ENCODE measurements at regions not wholly inside any gene's neighbourhood (a gene's known extent, or its start where the extent isn't known, plus 50 kb on each side); places are given as distances from the start of the nearest gene placed in this dataset.
"Not testable (repeated sequence)": the region's sequence is repeated elsewhere in the genome, so short reads cannot be mapped to it uniquely, and the experiment has no call there.

GRCh38 chr5:82635561-82636288 is 357.6 kb upstream of the RPS23 start:
- Histone ChIP-seq H3K4me3 (ENCODE audit: insufficient read depth, low read depth, low read length) (no peak overlapping the region), H3K36me3 (replicated peaks; ENCODE audit: control insufficient read depth, insufficient read depth, low read length) (no peaks in the 10 kb centered on the region), H3K27me3 (ENCODE audit: control insufficient read depth, insufficient read depth, low read length) (no peaks in the 10 kb centered on the region)
- DNase-seq: no peak

- Histone ChIP-seq H3K4me3 (ENCODE audit: insufficient read depth, low read depth, low read length) (no peak overlapping the region), H3K36me3 (replicated peaks; ENCODE audit: control insufficient read depth, insufficient read depth, low read length) (no peaks in the 10 kb centered on the region)
- DNase-seq: no peak
These were observed 350.3 kb upstream of the RPS23 start for GRCh38 chr5:82628364-82628910.

GRCh38 chr5:82626905-82627591 is 348.9 kb upstream of the RPS23 start:
- not testable (repeated sequence) for H3K36me3 ChIP-seq (replicated peaks; ENCODE audit: control insufficient read depth, insufficient read depth, low read length); H3K27me3 ChIP-seq (ENCODE audit: control insufficient read depth, insufficient read depth, low read length); H3K4me3 ChIP-seq (ENCODE audit: insufficient read depth, low read depth, low read length); DNase-seq

More at GRCh38 chr5:82628364-82628910, 350.3 kb upstream of the RPS23 start:
- no peaks in the 10 kb centered on the region for H3K27me3 ChIP-seq (ENCODE audit: control insufficient read depth, insufficient read depth, low read length)

GRCh38 chr5:82626012-82626411 is 347.9 kb upstream of the RPS23 start:
- H3K36me3 ChIP-seq (replicated peaks; ENCODE audit: control insufficient read depth, insufficient read depth, low read length); H3K4me3 ChIP-seq (ENCODE audit: insufficient read depth, low read depth, low read length): not testable (repeated sequence)

GRCh38 chr5:82624062-82624461 is 345.9 kb upstream of the RPS23 start:
- no peak for DNase-seq
- Histone ChIP-seq H3K4me3 (ENCODE audit: insufficient read depth, low read depth, low read length) (no peak overlapping the region), H3K27me3 (ENCODE audit: control insufficient read depth, insufficient read depth, low read length) (no peaks in the 10 kb centered on the region), H3K36me3 (replicated peaks; ENCODE audit: control insufficient read depth, insufficient read depth, low read length) (no peaks in the 10 kb centered on the region)

More at GRCh38 chr5:82626012-82626411, 347.9 kb upstream of the RPS23 start:
- DNase-seq; H3K27me3 ChIP-seq (ENCODE audit: control insufficient read depth, insufficient read depth, low read length): not testable (repeated sequence)

- H3K36me3 ChIP-seq (replicated peaks; ENCODE audit: control insufficient read depth, insufficient read depth, low read length): no peaks in the 10 kb centered on the region
- H3K27me3 ChIP-seq (ENCODE audit: control insufficient read depth, insufficient read depth, low read length): no peaks in the 10 kb centered on the region
- no peak for DNase-seq
- no peak overlapping the region for H3K4me3 ChIP-seq (ENCODE audit: insufficient read depth, low read depth, low read length)
These were observed 344.8 kb upstream of the RPS23 start for GRCh38 chr5:82622711-82623514.

GRCh38 chr5:82622205-82622604 is 344.1 kb upstream of the RPS23 start:
- H3K36me3 ChIP-seq (replicated peaks; ENCODE audit: control insufficient read depth, insufficient read depth, low read length): no peaks in the 10 kb centered on the region
- no peak for DNase-seq
- no peak overlapping the region for H3K4me3 ChIP-seq (ENCODE audit: insufficient read depth, low read depth, low read length)
- no peaks in the 10 kb centered on the region for H3K27me3 ChIP-seq (ENCODE audit: control insufficient read depth, insufficient read depth, low read length)

- no peak for DNase-seq
- Histone ChIP-seq H3K36me3 (replicated peaks; ENCODE audit: control insufficient read depth, insufficient read depth, low read length) (no peaks in the 10 kb centered on the region), H3K27me3 (ENCODE audit: control insufficient read depth, insufficient read depth, low read length) (no peaks in the 10 kb centered on the region), H3K4me3 (ENCODE audit: insufficient read depth, low read depth, low read length) (no peak overlapping the region)
These were observed 342.9 kb upstream of the RPS23 start for GRCh38 chr5:82620957-82621600.

- Histone ChIP-seq H3K27me3 (ENCODE audit: control insufficient read depth, insufficient read depth, low read length) (no peaks in the 10 kb centered on the region), H3K4me3 (ENCODE audit: insufficient read depth, low read depth, low read length) (no peak overlapping the region), H3K36me3 (replicated peaks; ENCODE audit: control insufficient read depth, insufficient read depth, low read length) (no peaks in the 10 kb centered on the region)
- DNase-seq: no peak
These were observed 340.9 kb upstream of the RPS23 start for GRCh38 chr5:82619097-82619496.

- no peaks in the 10 kb centered on the region for H3K27me3 ChIP-seq (ENCODE audit: control insufficient read depth, insufficient read depth, low read length)
- H3K36me3 ChIP-seq (replicated peaks; ENCODE audit: control insufficient read depth, insufficient read depth, low read length): no peaks in the 10 kb centered on the region
- DNase-seq: no peak
- H3K4me3 ChIP-seq (ENCODE audit: insufficient read depth, low read depth, low read length): no peak overlapping the region
These were observed 336.6 kb upstream of the RPS23 start for GRCh38 chr5:82614706-82615105.

GRCh38 chr5:82613891-82614290 is 335.7 kb upstream of the RPS23 start:
- no peak overlapping the region for H3K4me3 ChIP-seq (ENCODE audit: insufficient read depth, low read depth, low read length)
- no peak for DNase-seq
- H3K27me3 ChIP-seq (ENCODE audit: control insufficient read depth, insufficient read depth, low read length): no peaks in the 10 kb centered on the region
- no peaks in the 10 kb centered on the region for H3K36me3 ChIP-seq (replicated peaks; ENCODE audit: control insufficient read depth, insufficient read depth, low read length)

- no peaks in the 10 kb centered on the region for H3K27me3 ChIP-seq (ENCODE audit: control insufficient read depth, insufficient read depth, low read length)
- no peaks in the 10 kb centered on the region for H3K36me3 ChIP-seq (replicated peaks; ENCODE audit: control insufficient read depth, insufficient read depth, low read length)
- no peak overlapping the region for H3K4me3 ChIP-seq (ENCODE audit: insufficient read depth, low read depth, low read length)
- no peak for DNase-seq
These were observed 332.5 kb upstream of the RPS23 start for GRCh38 chr5:82610686-82611085.

- DNase-seq: no peak
- Histone ChIP-seq H3K4me3 (ENCODE audit: insufficient read depth, low read depth, low read length) (no peak overlapping the region), H3K27me3 (ENCODE audit: control insufficient read depth, insufficient read depth, low read length) (no peaks in the 10 kb centered on the region), H3K36me3 (replicated peaks; ENCODE audit: control insufficient read depth, insufficient read depth, low read length) (no peaks in the 10 kb centered on the region)
These were observed 327.4 kb upstream of the RPS23 start for GRCh38 chr5:82605441-82605973.
